Fibroblast of pulmonary artery (primary cell): ENCODE measurements at regions not wholly inside any gene's neighbourhood (a gene's known extent, or its start where the extent isn't known, plus 50 kb on each side); places are given as distances from the start of the nearest gene placed in this dataset.

Experiments
- DNase-seq: peaks from one replicate; pipeline ENCODE4 v3.0.0-alpha.2; 2010; ENCODE audit warnings: low read depth
- H3K4me3 ChIP-seq: replicated peaks from 2 replicates; pipeline ENCODE4 v1.5.1; 2011; ENCODE audit warnings: low read depth, mild to moderate bottlenecking, control low read depth, low read length, moderate library complexity
- TF ChIP-seq, protein P1 (sequence below): IDR thresholded peaks from 2 replicates; pipeline ENCODE4 v1.5.1; 2011; ENCODE audit warnings: mild to moderate bottlenecking, control low read depth, low read length, inconsistent platforms; ENCODE audit errors: missing control alignments

GRCh38 chr14:106500571-106500970 lies 974.2 kb downstream of the TMEM121 start:
- TF ChIP-seq, protein P1, sequence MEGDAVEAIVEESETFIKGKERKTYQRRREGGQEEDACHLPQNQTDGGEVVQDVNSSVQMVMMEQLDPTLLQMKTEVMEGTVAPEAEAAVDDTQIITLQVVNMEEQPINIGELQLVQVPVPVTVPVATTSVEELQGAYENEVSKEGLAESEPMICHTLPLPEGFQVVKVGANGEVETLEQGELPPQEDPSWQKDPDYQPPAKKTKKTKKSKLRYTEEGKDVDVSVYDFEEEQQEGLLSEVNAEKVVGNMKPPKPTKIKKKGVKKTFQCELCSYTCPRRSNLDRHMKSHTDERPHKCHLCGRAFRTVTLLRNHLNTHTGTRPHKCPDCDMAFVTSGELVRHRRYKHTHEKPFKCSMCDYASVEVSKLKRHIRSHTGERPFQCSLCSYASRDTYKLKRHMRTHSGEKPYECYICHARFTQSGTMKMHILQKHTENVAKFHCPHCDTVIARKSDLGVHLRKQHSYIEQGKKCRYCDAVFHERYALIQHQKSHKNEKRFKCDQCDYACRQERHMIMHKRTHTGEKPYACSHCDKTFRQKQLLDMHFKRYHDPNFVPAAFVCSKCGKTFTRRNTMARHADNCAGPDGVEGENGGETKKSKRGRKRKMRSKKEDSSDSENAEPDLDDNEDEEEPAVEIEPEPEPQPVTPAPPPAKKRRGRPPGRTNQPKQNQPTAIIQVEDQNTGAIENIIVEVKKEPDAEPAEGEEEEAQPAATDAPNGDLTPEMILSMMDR, result no peak
- no peak for DNase-seq
- no peak overlapping the region for H3K4me3 ChIP-seq

DNA sequence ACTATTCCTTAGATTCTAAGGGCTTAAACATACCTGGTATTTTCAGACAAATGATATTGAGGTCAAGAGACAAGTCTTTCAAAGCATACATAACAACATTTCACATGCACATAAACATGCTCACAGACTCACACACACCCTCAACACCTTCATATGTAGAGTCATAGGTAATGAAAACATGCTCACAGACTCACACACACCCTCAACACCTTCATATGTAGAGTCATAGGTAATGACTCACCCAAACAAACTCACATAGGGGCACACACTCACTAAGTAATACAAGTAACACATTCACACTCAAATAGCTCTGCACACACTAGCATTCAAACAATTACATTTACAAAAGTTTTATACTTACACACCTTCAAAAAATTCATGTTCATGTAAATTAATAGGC lies 975.5 kb downstream of the TMEM121 start:
- TF ChIP-seq, protein P1, result no peak
- no peak overlapping the region for H3K4me3 ChIP-seq
- no peak for DNase-seq

DNA sequence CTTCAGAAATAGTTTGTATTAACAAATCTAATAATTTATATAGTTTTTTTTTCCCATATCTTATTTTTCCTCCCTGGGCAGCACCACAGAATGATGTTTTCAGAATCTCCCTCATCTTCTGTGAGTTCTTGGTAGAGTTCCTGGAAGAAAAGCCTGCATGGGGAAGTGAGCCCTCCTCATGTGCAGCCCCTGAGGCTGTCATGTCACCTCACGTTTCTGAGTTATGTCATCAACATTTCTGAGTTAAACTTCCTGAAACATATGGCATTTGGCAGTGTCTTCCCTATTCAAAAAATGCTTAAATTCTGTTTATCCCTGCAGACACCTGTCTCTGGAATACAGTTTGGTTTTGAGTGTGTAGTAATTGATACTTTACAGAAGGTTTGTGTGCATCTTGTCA lies 979.0 kb downstream of the TMEM121 start:
- H3K4me3 ChIP-seq, result no peak overlapping the region
- DNase-seq, result no peak
- TF ChIP-seq, protein P1, result no peak

DNA sequence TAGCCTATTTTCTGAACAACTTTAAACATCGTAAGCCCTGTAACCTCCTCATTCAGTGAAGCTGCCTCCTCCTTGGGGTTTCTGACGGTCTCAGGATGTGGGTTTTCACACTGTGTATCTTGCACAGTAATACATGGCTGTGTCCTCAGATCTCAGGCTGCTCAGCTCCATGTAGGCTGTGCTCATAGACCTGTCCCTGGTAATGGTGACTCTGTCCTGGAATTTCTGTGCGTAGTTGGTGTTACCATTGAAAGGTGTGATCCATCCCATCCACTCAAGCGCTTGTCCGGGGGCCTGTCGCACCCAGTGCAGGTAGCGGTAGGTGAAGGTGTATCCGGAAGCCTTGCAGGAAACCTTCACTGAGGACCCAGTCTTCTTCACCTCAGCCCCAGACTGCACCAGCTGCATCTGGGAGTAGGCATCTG lies 980.5 kb downstream of the TMEM121 start:
- TF ChIP-seq, protein P1, result no peak
- no peak overlapping the region for H3K4me3 ChIP-seq
- no peak for DNase-seq

DNA sequence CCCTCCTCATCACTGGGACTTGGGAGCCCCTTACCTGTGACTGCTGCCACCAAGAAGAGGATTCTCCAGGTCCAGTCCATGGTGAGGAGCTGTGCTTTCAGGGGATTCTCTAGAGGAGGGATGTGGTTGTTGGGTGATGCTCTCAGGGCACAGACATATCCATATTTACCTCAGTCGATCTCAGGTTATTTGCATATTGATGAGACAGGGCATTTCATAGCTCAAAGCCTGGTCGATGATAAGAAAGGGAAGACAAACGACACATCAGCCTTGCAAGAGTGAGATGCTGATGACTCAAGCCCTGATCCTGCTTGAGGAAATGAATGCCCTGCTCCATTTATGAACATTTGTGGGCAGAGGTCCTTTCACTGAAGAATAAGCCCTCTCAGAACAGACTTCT lies 981.0 kb downstream of the TMEM121 start:
- TF ChIP-seq, protein P1, result no peak
- DNase-seq, result no peak
- no peak overlapping the region for H3K4me3 ChIP-seq

DNA sequence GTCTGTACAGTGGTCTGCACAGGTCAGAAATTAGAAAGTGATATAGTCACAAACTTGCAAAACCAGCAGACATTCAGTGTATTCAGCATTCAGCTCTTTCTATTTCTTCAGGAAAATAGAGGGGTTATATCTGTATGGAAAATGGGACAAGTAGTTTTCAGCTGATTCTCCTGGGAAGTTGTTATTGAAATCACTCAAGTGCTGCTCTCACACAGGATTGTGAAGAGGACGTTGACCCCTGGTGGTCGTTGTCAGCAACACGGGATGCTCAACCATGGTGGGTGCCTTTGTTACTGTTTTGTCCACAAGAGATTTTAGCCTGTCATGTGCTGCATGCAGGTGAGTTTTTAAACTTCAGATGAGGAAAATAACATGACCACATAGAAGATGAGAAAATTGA lies 981.8 kb downstream of the TMEM121 start:
- TF ChIP-seq, protein P1, result no peak
- no peak for DNase-seq
- H3K4me3 ChIP-seq, result no peak overlapping the region

DNA sequence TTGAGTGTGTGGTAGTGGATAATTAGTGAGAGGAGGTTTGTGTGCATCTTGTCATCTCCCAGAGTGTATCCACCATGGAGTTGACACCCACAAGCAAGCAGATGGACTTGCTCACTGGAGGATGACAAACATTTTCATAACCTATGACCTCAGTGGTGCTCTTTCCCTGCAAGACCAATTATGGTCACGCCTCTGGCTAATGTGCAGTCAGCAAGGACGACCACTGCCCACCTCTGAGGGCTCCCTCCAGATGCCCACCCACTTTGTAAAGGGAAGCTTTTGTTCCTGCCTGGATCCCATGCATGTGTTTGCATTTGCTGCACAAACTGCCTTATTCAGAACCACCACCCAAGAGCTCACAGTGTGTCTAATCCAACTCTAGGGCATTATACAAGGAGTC lies 982.8 kb downstream of the TMEM121 start:
- TF ChIP-seq, protein P1, result no peak
- no peak for DNase-seq
- no peak overlapping the region for H3K4me3 ChIP-seq
